PC-3 (cell line): ENCODE measurements at regions not wholly inside any gene's neighbourhood (a gene's known extent, or its start where the extent isn't known, plus 50 kb on each side); places are given as distances from the start of the nearest gene placed in this dataset.

ENCODE experiments used
- ATAC-seq: fragments of 200-7000 bp; cut with Tn5 transposase; 2 replicates; pipeline ENCODE4 v1.9.1; 2020; ENCODE audit warnings: mild to moderate bottlenecking, moderate library complexity
- BruUV-seq: library from RNA; stranded (reverse); fragments of 400-500 nt; replicated peaks from 2 replicates; lab custom pipeline; 2021; lab: Mats Ljungman, UMichigan
- CTCF ChIA-PET: fragments of 300-600 bp; sonication (Branson Sonifier 250); formaldehyde crosslinking; loops from one replicate; lab custom pipeline; 2022; ENCODE audit warnings: antibody characterized with exemption; lab: Charles Lee
- POLR2A ChIA-PET: fragments of 300-600 bp; sonication (Branson Sonifier 250); formaldehyde crosslinking; loops from one replicate; lab custom pipeline; 2022; ENCODE audit warnings: antibody characterized with exemption; ENCODE audit not compliant: unreplicated experiment; lab: Charles Lee
- DNase-seq: peaks from one replicate; pipeline ENCODE4 v3.0.0-alpha.2; 2015
- H2AFZ ChIP-seq: fragments of 300-600 bp; sonication (generic); 2 replicates; pipeline ENCODE4 v1.6.0; 2016; ENCODE audit warnings: antibody characterized with exemption, low read length
- H3F3A ChIP-seq: fragments of 300-600 bp; sonication (generic); one replicate; pipeline ENCODE4 v1.6.0; 2017; ENCODE audit warnings: antibody characterized with exemption, low read length, control low read depth, mild to moderate bottlenecking; ENCODE audit not compliant: unreplicated experiment
- H3K27ac ChIP-seq: fragments of 300-600 bp; sonication (generic); 2 replicates; pipeline ENCODE4 v1.5.1; 2016; ENCODE audit warnings: mild to moderate bottlenecking, low read length
- H3K27me3 ChIP-seq: fragments of 300-600 bp; sonication (generic); 2 replicates; pipeline ENCODE4 v1.6.1; 2016; ENCODE audit warnings: low read length, mixed read lengths
- H3K36me3 ChIP-seq: fragments of 300-600 bp; sonication (generic); 2 replicates; pipeline ENCODE4 v1.6.1; 2016; ENCODE audit warnings: low read depth, mixed run types, low read length, mixed read lengths
- H3K4me1 ChIP-seq: fragments of 300-600 bp; sonication (generic); 2 replicates; pipeline ENCODE4 v1.5.1; 2016; ENCODE audit warnings: low read length; ENCODE audit not compliant: insufficient read depth
- H3K4me2 ChIP-seq: fragments of 300-600 bp; sonication (generic); 2 replicates; pipeline ENCODE4 v1.6.0; 2016; ENCODE audit warnings: low read length
- H3K4me3 ChIP-seq: fragments of 300-600 bp; sonication (generic); 2 replicates; pipeline ENCODE4 v1.5.1; 2016; ENCODE audit warnings: mild to moderate bottlenecking, low read length, mixed read lengths
- H3K79me2 ChIP-seq: fragments of 300-600 bp; sonication (generic); 2 replicates; pipeline ENCODE4 v1.6.1; 2017; ENCODE audit warnings: low read length, mixed read lengths
- H3K9ac ChIP-seq: fragments of 300-600 bp; sonication (generic); 2 replicates; pipeline ENCODE4 v1.6.0; 2016; ENCODE audit warnings: mild to moderate bottlenecking, low read length
- H3K9me2 ChIP-seq: fragments of 300-600 bp; sonication (generic); replicated peaks from 2 replicates; pipeline ENCODE4 v1.6.1; 2016; ENCODE audit warnings: mixed run types, low read length, mixed read lengths
- H3K9me3 ChIP-seq: fragments of 300-600 bp; sonication (generic); 2 replicates; pipeline ENCODE4 v1.6.1; 2016; ENCODE audit warnings: low read length, mixed read lengths
- H4K20me1 ChIP-seq: fragments of 300-600 bp; sonication (generic); 2 replicates; pipeline ENCODE4 v1.6.1; 2016; ENCODE audit warnings: low read length, mixed read lengths
- EZH2 ChIP-seq: fragments of 300-600 bp; sonication (generic); IDR thresholded peaks from one replicate; pipeline ENCODE4 v1.6.1; 2017; ENCODE audit warnings: antibody characterized with exemption, mild to moderate bottlenecking, low read length; ENCODE audit not compliant: unreplicated experiment
- EZH2phosphoT487 ChIP-seq: fragments of 300-600 bp; sonication (generic); IDR thresholded peaks from 2 replicates; pipeline ENCODE4 v1.6.1; 2018; ENCODE audit warnings: mild to moderate bottlenecking, antibody characterized with exemption, low read length, borderline replicate concordance
- intact Hi-C: fragments of 100-400 bp; cut with micrococcal nuclease; formaldehyde crosslinking; loops from 2 replicates; pipeline ENCODE4 v1.9.0; 2023
- TF ChIP-seq, protein P1 (sequence below): fragments of 300-600 bp; sonication (generic); conservative IDR thresholded peaks from 2 replicates; pipeline ENCODE4 v1.5.1; 2017; ENCODE audit warnings: antibody characterized with exemption, low read depth, mild to moderate bottlenecking, low read length

DNA sequence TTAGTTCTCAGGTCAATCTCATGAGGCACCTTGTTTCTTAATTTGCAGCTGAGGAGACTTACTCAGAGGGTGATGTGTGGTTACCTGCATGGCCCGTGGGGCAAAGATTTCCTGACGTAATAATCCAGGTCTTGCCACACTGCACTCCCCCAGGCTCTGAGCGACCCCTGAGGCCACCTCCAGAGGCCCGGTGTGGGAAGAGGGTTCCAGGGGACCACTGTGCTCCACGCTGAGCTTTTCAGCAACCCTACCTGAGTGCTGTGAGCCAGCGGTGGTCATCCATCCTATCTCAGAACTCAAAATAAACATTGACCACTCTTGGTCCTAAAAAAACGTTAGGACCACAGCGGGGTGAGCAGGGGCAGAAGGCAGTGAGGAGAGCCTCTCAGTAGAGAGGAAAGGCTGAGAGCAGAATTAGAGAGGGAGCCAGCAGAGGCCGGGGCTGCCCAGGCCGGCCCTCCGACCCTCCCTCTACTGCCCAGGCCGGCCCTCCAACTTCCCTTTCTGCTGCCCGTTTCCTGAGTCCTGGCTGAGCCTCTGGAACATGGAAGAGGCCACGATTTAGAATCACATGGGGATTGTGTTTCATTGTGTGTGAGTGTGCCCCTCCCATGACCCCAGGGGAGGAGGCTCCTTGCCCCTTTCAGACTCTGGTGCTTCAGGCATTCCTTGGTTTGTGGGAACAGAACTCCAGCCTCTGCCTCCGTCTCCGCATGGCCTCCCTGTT, 188.2 kb upstream of the DIO3 start:
- Histone ChIP-seq H3F3A (no peaks in the 10 kb centered on the region), H3K4me1 (no peaks in the 10 kb centered on the region), H3K36me3 (no peaks in the 10 kb centered on the region), H3K9me3 (no peaks in the 10 kb centered on the region), H3K79me2 (no peaks in the 10 kb centered on the region), H4K20me1 (no peaks in the 10 kb centered on the region), H2AFZ (no peak overlapping the region), H3K27me3 (no peaks in the 10 kb centered on the region), H3K9ac (no peak overlapping the region), H3K9me2 (no peaks in the 10 kb centered on the region), H3K27ac (no peak overlapping the region), H3K4me2 (no peak overlapping the region), H3K4me3 (no peak overlapping the region)
- DNase-seq: no peak
- BruUV-seq: no TSS peak
- CTCF ChIA-PET: no interaction called here
- TF ChIP-seq EZH2 (no peak), EZH2phosphoT487 (no peak)
- TF ChIP-seq, protein P1, sequence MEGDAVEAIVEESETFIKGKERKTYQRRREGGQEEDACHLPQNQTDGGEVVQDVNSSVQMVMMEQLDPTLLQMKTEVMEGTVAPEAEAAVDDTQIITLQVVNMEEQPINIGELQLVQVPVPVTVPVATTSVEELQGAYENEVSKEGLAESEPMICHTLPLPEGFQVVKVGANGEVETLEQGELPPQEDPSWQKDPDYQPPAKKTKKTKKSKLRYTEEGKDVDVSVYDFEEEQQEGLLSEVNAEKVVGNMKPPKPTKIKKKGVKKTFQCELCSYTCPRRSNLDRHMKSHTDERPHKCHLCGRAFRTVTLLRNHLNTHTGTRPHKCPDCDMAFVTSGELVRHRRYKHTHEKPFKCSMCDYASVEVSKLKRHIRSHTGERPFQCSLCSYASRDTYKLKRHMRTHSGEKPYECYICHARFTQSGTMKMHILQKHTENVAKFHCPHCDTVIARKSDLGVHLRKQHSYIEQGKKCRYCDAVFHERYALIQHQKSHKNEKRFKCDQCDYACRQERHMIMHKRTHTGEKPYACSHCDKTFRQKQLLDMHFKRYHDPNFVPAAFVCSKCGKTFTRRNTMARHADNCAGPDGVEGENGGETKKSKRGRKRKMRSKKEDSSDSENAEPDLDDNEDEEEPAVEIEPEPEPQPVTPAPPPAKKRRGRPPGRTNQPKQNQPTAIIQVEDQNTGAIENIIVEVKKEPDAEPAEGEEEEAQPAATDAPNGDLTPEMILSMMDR: no peak
- intact Hi-C loops: no loop called here
- ATAC-seq: no peak
- POLR2A ChIA-PET: no interaction called here

DNA sequence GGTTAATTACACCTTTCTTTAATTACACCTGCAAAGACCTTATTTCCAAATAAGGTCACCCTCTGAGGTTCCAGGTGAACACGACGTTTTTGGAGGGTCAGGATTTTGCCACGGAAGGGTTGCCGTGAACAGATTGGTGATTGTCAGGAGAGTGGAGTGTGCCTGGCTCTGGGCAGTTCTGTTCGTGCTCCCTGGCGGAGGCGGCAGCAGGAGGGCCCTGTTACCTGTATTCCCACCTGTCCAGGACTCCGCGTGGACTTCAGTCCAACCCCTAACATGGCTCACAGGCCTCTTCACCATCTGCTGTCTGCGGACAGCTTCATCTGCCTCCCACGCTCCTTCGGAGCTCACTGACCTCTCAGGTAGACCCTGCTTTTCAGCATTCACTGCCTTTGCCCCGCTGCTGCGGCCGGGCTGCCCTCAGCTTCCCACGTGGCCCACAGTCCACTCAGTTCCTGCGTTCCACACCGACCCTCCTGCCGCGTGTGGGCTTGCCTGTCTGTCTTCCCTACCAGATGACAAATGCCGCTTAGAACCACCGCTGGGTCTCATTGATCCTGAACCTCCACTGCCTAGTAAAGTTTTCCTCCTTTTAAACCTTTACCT, 187.5 kb upstream of the DIO3 start:
- Histone ChIP-seq H3K4me2 (no peak overlapping the region), H3K36me3 (no peaks in the 10 kb centered on the region), H2AFZ (no peak overlapping the region), H3K27ac (no peak overlapping the region), H4K20me1 (no peaks in the 10 kb centered on the region), H3K27me3 (no peaks in the 10 kb centered on the region), H3K4me3 (no peak overlapping the region), H3K9me2 (no peaks in the 10 kb centered on the region), H3K79me2 (no peaks in the 10 kb centered on the region), H3K4me1 (no peaks in the 10 kb centered on the region), H3K9me3 (no peaks in the 10 kb centered on the region), H3F3A (no peaks in the 10 kb centered on the region), H3K9ac (no peak overlapping the region)
- TF ChIP-seq EZH2 (no peak), EZH2phosphoT487 (no peak)
- TF ChIP-seq, protein P1: no peak
- ChIA-PET CTCF (no interaction called here), POLR2A (no interaction called here)
- intact Hi-C loops: no loop called here
- no peak for ATAC-seq
- no peak for DNase-seq
- no TSS peak for BruUV-seq
